Smooth muscle cell (in vitro differentiated cells): ENCODE measurements at regions not wholly inside any gene's neighbourhood (a gene's known extent, or its start where the extent isn't known, plus 50 kb on each side); places are given as distances from the start of the nearest gene placed in this dataset.

ENCODE experiments used
- DNase-seq: peaks from one replicate; lab custom pipeline; 2025; ENCODE audit not compliant: unreplicated experiment; lab: John Stamatoyannopoulos, UW
- H2AFZ ChIP-seq: fragments of 200-600 bp; sonication (generic); 2 replicates; pipeline ENCODE4 v1.6.0; 2016; ENCODE audit warnings: antibody characterized with exemption, low read depth, mild to moderate bottlenecking
- H3F3A ChIP-seq: fragments of 200-600 bp; sonication (generic); 2 replicates; pipeline ENCODE4 v1.6.0; 2017; ENCODE audit warnings: antibody characterized with exemption, low read depth
- H3K27ac ChIP-seq: fragments of 200-600 bp; sonication (generic); 2 replicates; pipeline ENCODE4 v1.5.1; 2016; ENCODE audit warnings: low read depth, mild to moderate bottlenecking
- H3K27me3 ChIP-seq: fragments of 200-600 bp; sonication (generic); 2 replicates; pipeline ENCODE4 v1.6.1; 2016; ENCODE audit warnings: low read depth, mild to moderate bottlenecking
- H3K36me3 ChIP-seq: fragments of 200-600 bp; sonication (generic); 2 replicates; pipeline ENCODE4 v1.5.1; 2016; ENCODE audit warnings: low read depth
- H3K4me1 ChIP-seq: fragments of 200-600 bp; sonication (generic); 2 replicates; pipeline ENCODE4 v1.5.1; 2016; ENCODE audit warnings: low read depth
- H3K4me2 ChIP-seq: fragments of 200-600 bp; sonication (generic); 2 replicates; pipeline ENCODE4 v1.6.0; 2016; ENCODE audit warnings: mild to moderate bottlenecking
- H3K4me3 ChIP-seq: fragments of 200-600 bp; sonication (generic); 2 replicates; pipeline ENCODE4 v1.5.1; 2016; ENCODE audit warnings: mild to moderate bottlenecking
- H3K79me2 ChIP-seq: fragments of 200-600 bp; sonication (generic); 2 replicates; pipeline ENCODE4 v1.6.0; 2016; ENCODE audit warnings: low read depth, mild to moderate bottlenecking
- H3K9ac ChIP-seq: fragments of 200-600 bp; sonication (generic); 2 replicates; pipeline ENCODE4 v1.6.0; 2016; ENCODE audit warnings: low read depth
- H3K9me3 ChIP-seq: fragments of 200-600 bp; sonication (generic); replicated peaks from 2 replicates; pipeline ENCODE4 v1.5.1; 2016; ENCODE audit warnings: low read depth
- H4K20me1 ChIP-seq: fragments of 200-600 bp; sonication (generic); 2 replicates; pipeline ENCODE4 v1.6.0; 2016; ENCODE audit warnings: low read depth
- CTCF ChIP-seq: fragments of 200-600 bp; sonication (generic); IDR thresholded peaks from 2 replicates; pipeline ENCODE4 v1.5.1; 2017; ENCODE audit warnings: borderline replicate concordance, mild to moderate bottlenecking, antibody characterized with exemption; ENCODE audit not compliant: insufficient read depth, poor library complexity, severe bottlenecking
- WGBS: methylation state at CpG from one replicate; pipeline ENCODE4 v1.1.7; 2016; ENCODE audit warnings: low lambda C conversion rate; 5-methylcytosine and 5-hydroxymethylcytosine counted together

- H3K4me2 ChIP-seq, result no peak overlapping the region
- no peak overlapping the region for H3K4me3 ChIP-seq
- H4K20me1 ChIP-seq, result no peaks in the 10 kb centered on the region
- no peak for DNase-seq
- no peaks in the 10 kb centered on the region for H3F3A ChIP-seq
- no peak overlapping the region for H2AFZ ChIP-seq
- H3K4me1 ChIP-seq, result no peaks in the 10 kb centered on the region
- TF ChIP-seq CTCF, result no peak
- no peaks in the 10 kb centered on the region for H3K36me3 ChIP-seq
- H3K27me3 ChIP-seq, result peaks cover 14% of the 10 kb centered on the region
- no peaks in the 10 kb centered on the region for H3K9me3 ChIP-seq
- 68% methylated on average over 4 of the region's 4 CpGs for WGBS
- no peaks in the 10 kb centered on the region for H3K79me2 ChIP-seq
- H3K9ac ChIP-seq, result no peak overlapping the region
- no peak overlapping the region for H3K27ac ChIP-seq
Measured at GRCh38 chr10:43960981-43961380, 312.3 kb upstream of the ZNF32 start.

- Histone ChIP-seq H3K9ac (no peak overlapping the region), H3K27ac (no peak overlapping the region), H3F3A (no peaks in the 10 kb centered on the region), H3K79me2 (no peaks in the 10 kb centered on the region), H3K36me3 (no peaks in the 10 kb centered on the region), H3K4me2 (no peak overlapping the region), H4K20me1 (no peaks in the 10 kb centered on the region), H3K4me3 (no peak overlapping the region), H2AFZ (no peak overlapping the region), H3K27me3 (peaks cover 17% of the 10 kb centered on the region), H3K4me1 (no peaks in the 10 kb centered on the region), H3K9me3 (no peaks in the 10 kb centered on the region)
- no peak for TF ChIP-seq CTCF
- no peak for DNase-seq
- 94% methylated on average over 4 of the region's 4 CpGs for whole genome bisulfite sequencing
Measured at GRCh38 chr10:43960477-43960876, 311.8 kb upstream of the ZNF32 start.

GRCh38 chr10:43960135-43960415 lies 311.4 kb upstream of the ZNF32 start:
- H3K9me3 ChIP-seq, result no peaks in the 10 kb centered on the region
- H3K4me2 ChIP-seq, result no peak overlapping the region
- no peaks in the 10 kb centered on the region for H3F3A ChIP-seq
- WGBS, result 69% methylated on average over 2 of the region's 2 CpGs
- TF ChIP-seq CTCF, result no peak
- no peaks in the 10 kb centered on the region for H4K20me1 ChIP-seq
- no peaks in the 10 kb centered on the region for H3K4me1 ChIP-seq
- no peaks in the 10 kb centered on the region for H3K36me3 ChIP-seq
- no peak overlapping the region for H3K9ac ChIP-seq
- H3K27ac ChIP-seq, result no peak overlapping the region
- no peak for DNase-seq
- H3K27me3 ChIP-seq, result peaks cover 21% of the 10 kb centered on the region
- no peak overlapping the region for H2AFZ ChIP-seq
- H3K79me2 ChIP-seq, result no peaks in the 10 kb centered on the region
- H3K4me3 ChIP-seq, result no peak overlapping the region

GRCh38 chr10:43959364-43960134 lies 310.9 kb upstream of the ZNF32 start:
- 89% methylated on average over 11 of the region's 11 CpGs for WGBS
- no peak overlapping the region for H3K9ac ChIP-seq
- H4K20me1 ChIP-seq, result no peaks in the 10 kb centered on the region
- no peak for DNase-seq
- H3K79me2 ChIP-seq, result no peaks in the 10 kb centered on the region
- H3K9me3 ChIP-seq, result no peaks in the 10 kb centered on the region
- no peak overlapping the region for H3K4me3 ChIP-seq
- H3K4me2 ChIP-seq, result no peak overlapping the region
- H3K27me3 ChIP-seq, result peaks cover 24% of the 10 kb centered on the region
- no peak overlapping the region for H2AFZ ChIP-seq
- H3F3A ChIP-seq, result no peaks in the 10 kb centered on the region
- no peak overlapping the region for H3K27ac ChIP-seq
- no peaks in the 10 kb centered on the region for H3K4me1 ChIP-seq
- TF ChIP-seq CTCF, result no peak
- H3K36me3 ChIP-seq, result no peaks in the 10 kb centered on the region
